Breast epithelium (tissue), 3 donors: ENCODE measurements at regions not wholly inside any gene's neighbourhood (a gene's known extent, or its start where the extent isn't known, plus 50 kb on each side); places are given as distances from the start of the nearest gene placed in this dataset.

Experiments used
- CTCF ChIP-seq, 3 donors: fragments of 450-650 bp; IDR thresholded peaks; one replicate each; pipeline ENCODE4 v1.5.1; 2016 to 2017; ENCODE audit warnings: antibody characterized with exemption in 3 of 3, mild to moderate bottlenecking in 3 of 3, moderate library complexity in 3 of 3
- POLR2A ChIP-seq: fragments of 450-650 bp; IDR thresholded peaks from one replicate; pipeline ENCODE4 v1.6.1; 2016; ENCODE audit warnings: antibody characterized with exemption, mild to moderate bottlenecking, moderate library complexity
- POLR2AphosphoS5 ChIP-seq, 3 donors: sonication (generic); formaldehyde crosslinking; IDR thresholded peaks; one replicate each; pipeline ENCODE4 v1.6.1; 2017; ENCODE audit warnings: antibody characterized with exemption in 3 of 3

- TF ChIP-seq CTCF (IDR thresholded peaks at IDR 0.05) (no peak), POLR2A (no peak), POLR2AphosphoS5 (IDR thresholded peaks at IDR 0.05) (no peak)
Measured at GRCh38 chr2:239596253-239596652, 195.4 kb upstream of the HDAC4 start.
